Skeletal muscle satellite cell (primary cell): ENCODE measurements at regions not wholly inside any gene's neighbourhood (a gene's known extent, or its start where the extent isn't known, plus 50 kb on each side); places are given as distances from the start of the nearest gene placed in this dataset.
A peak's percentile ranks its signal among the peaks of the same experiment; 100 is the strongest.
"Not testable (repeated sequence)": the region's sequence is repeated elsewhere in the genome, so short reads cannot be mapped to it uniquely, and the experiment has no call there.

Source experiments
- H3K27me3 ChIP-seq: 2 replicates; pipeline ENCODE4 v1.7.0; 2013; ENCODE audit warnings: low read length; ENCODE audit not compliant: control insufficient read depth, insufficient read depth
- H3K36me3 ChIP-seq: 2 replicates; pipeline ENCODE4 v1.7.0; 2013; ENCODE audit warnings: mild to moderate bottlenecking, control low read depth, low read length; ENCODE audit not compliant: insufficient read depth
- H3K4me1 ChIP-seq: 2 replicates; pipeline ENCODE4 v1.7.0; 2013; ENCODE audit warnings: low read length; ENCODE audit not compliant: control insufficient read depth, insufficient read depth
- H3K4me2 ChIP-seq: 2 replicates; pipeline ENCODE4 v1.7.0; 2013; ENCODE audit warnings: mild to moderate bottlenecking, low read length
- H3K4me3 ChIP-seq: 2 replicates; pipeline ENCODE4 v1.7.0; 2013; ENCODE audit warnings: low read length
- H3K9ac ChIP-seq: 2 replicates; pipeline ENCODE4 v1.7.0; 2013; ENCODE audit warnings: mild to moderate bottlenecking, low read depth, low read length, moderate library complexity
- H3K9me3 ChIP-seq: replicated peaks from 2 replicates; pipeline ENCODE4 v1.7.0; 2013; ENCODE audit warnings: mild to moderate bottlenecking, control low read depth, low read length

- not testable (repeated sequence) for H3K4me1 ChIP-seq, H3K9ac ChIP-seq, H3K4me3 ChIP-seq, H3K9me3 ChIP-seq, H3K27me3 ChIP-seq, H3K36me3 ChIP-seq
- peak overlapping the region; percentile 44 for H3K4me2 ChIP-seq
These were observed 103.0 kb downstream of the NBPF11 start for GRCh38 chr1:148049115-148049496.

- not testable (repeated sequence) for H3K4me1 ChIP-seq, H3K27me3 ChIP-seq, H3K9ac ChIP-seq, H3K9me3 ChIP-seq, H3K36me3 ChIP-seq, H3K4me3 ChIP-seq
- peak overlapping the region; percentile 44 for H3K4me2 ChIP-seq
These were observed 103.5 kb downstream of the NBPF11 start for GRCh38 chr1:148048423-148049114.

GRCh38 chr1:148045872-148046271, 106.2 kb downstream of the NBPF11 start:
- H3K4me3 ChIP-seq, H3K27me3 ChIP-seq, H3K36me3 ChIP-seq, H3K9me3 ChIP-seq, H3K4me2 ChIP-seq, H3K9ac ChIP-seq, H3K4me1 ChIP-seq: not testable (repeated sequence)

GRCh38 chr1:148044495-148044894, 107.6 kb downstream of the NBPF11 start:
- not testable (repeated sequence) for H3K4me2 ChIP-seq, H3K9ac ChIP-seq

More at GRCh38 chr1:148044495-148044894, 107.6 kb downstream of the NBPF11 start:
- H3K4me1 ChIP-seq, H3K36me3 ChIP-seq, H3K9me3 ChIP-seq, H3K4me3 ChIP-seq, H3K27me3 ChIP-seq: not testable (repeated sequence)
